Activated CD8-positive, alpha-beta T cell treated with anti-CD3 and anti-CD28 coated beads, Interleukin-2, amount 10 ng/mL, durations not matched to agents 7 days and 5 days (primary cell): ENCODE measurements at regions not wholly inside any gene's neighbourhood (a gene's known extent, or its start where the extent isn't known, plus 50 kb on each side); places are given as distances from the start of the nearest gene placed in this dataset.
"Not testable (repeated sequence)": the region's sequence is repeated elsewhere in the genome, so short reads cannot be mapped to it uniquely, and the experiment has no call there.

Source experiments
- ATAC-seq: fragments of 150-1000 bp; cut with Tn5 transposase; one replicate; pipeline ENCODE4 v1.10.0; 2021; ENCODE audit warnings: moderate library complexity
- CTCF ChIA-PET: fragments of 350-600 bp; sonication (Branson Sonifier 250); formaldehyde crosslinking; loops from one replicate; lab custom pipeline; 2021; ENCODE audit warnings: antibody characterized with exemption; lab: Charles Lee
- POLR2A ChIA-PET: fragments of 350-600 bp; sonication (Branson Sonifier 250); formaldehyde crosslinking; loops from one replicate; lab custom pipeline; 2021; ENCODE audit warnings: antibody characterized with exemption; lab: Charles Lee
- DNase-seq: peaks from one replicate; pipeline ENCODE4 v3.0.0-alpha.2; 2020
- H3K27ac Mint-ChIP-seq: one replicate; pipeline ENCODE4 v1.8.0; 2021; ENCODE audit warnings: mild to moderate bottlenecking, mixed read lengths
- H3K27me3 Mint-ChIP-seq: one replicate; pipeline ENCODE4 v1.8.0; 2021; ENCODE audit warnings: low read depth, mixed read lengths
- H3K36me3 Mint-ChIP-seq: one replicate; pipeline ENCODE4 v1.8.0; 2021; ENCODE audit warnings: low read depth, mixed read lengths
- H3K4me1 Mint-ChIP-seq: one replicate; pipeline ENCODE4 v1.8.0; 2021; ENCODE audit warnings: low read depth, mixed read lengths
- H3K4me3 Mint-ChIP-seq: one replicate; pipeline ENCODE4 v1.8.0; 2021; ENCODE audit warnings: mild to moderate bottlenecking, mixed read lengths
- H3K9me3 Mint-ChIP-seq: one replicate; pipeline ENCODE4 v1.8.0; 2022; ENCODE audit warnings: mixed read lengths; ENCODE audit not compliant: insufficient read depth

GRCh38 chr21:34219334-34220060 is 144.3 kb upstream of the KCNE2 start:
- Mint-ChIP-seq H3K27me3 (no peaks in the 10 kb centered on the region), H3K9me3 (peaks cover 5% of the 10 kb centered on the region), H3K36me3 (peaks cover 5% of the 10 kb centered on the region), H3K4me3 (no peak overlapping the region), H3K4me1 (peaks cover 3% of the 10 kb centered on the region), H3K27ac (no peak overlapping the region)
- DNase-seq (no peak), ATAC-seq (no peak)
- POLR2A ChIA-PET, result no interaction called here
- CTCF ChIA-PET, result interaction anchor here (1.1 to 1.5 kb wide), 3 partner anchors 17 to 296 kb away, joined by 3 to 5 read pairs (median 5); no protein-coding TSS in a partner anchor

DNA sequence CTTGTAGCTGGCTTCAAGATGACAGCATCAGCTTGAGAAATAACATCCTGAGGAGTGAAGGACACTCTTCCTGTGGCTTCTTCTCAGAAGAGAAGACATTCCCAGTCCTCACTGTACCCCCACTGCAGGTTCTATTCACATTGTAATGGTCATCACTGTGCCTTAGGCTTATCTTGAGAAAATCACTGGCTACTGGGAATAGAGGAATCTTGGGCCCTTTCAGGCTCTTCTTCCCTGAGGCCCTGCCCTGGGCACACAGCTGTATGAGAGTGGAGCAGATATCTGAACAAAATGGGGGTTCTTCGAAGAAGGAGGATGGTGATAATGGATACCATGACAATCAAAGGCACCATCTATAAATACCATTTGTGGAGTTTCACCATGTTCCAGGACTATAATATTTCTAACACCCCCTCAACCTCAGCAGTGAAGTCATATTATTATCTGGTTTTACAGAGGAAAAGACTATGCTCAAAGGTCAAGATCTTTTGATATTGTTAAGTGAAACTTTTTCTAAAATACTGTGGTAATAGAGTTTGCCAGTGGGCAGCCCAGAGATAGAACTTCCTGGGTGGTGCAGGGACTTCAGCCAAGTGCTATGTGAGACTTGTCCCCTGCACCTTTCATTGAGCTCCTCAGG is 143.1 kb upstream of the KCNE2 start:
- H3K9me3 Mint-ChIP-seq, result no peaks in the 10 kb centered on the region
- ATAC-seq (no peak), DNase-seq (no peak)
- H3K27me3 Mint-ChIP-seq, result no peaks in the 10 kb centered on the region
- ChIA-PET CTCF (interaction anchor here (1.1 to 1.5 kb wide), 3 partner anchors 18 to 297 kb away, joined by 3 to 5 read pairs (median 5); no protein-coding TSS in a partner anchor), POLR2A (no interaction called here)
- no peak overlapping the region for H3K27ac Mint-ChIP-seq
- no peaks in the 10 kb centered on the region for H3K36me3 Mint-ChIP-seq
- H3K4me1 Mint-ChIP-seq, result peaks cover 3% of the 10 kb centered on the region
- no peak overlapping the region for H3K4me3 Mint-ChIP-seq

DNA sequence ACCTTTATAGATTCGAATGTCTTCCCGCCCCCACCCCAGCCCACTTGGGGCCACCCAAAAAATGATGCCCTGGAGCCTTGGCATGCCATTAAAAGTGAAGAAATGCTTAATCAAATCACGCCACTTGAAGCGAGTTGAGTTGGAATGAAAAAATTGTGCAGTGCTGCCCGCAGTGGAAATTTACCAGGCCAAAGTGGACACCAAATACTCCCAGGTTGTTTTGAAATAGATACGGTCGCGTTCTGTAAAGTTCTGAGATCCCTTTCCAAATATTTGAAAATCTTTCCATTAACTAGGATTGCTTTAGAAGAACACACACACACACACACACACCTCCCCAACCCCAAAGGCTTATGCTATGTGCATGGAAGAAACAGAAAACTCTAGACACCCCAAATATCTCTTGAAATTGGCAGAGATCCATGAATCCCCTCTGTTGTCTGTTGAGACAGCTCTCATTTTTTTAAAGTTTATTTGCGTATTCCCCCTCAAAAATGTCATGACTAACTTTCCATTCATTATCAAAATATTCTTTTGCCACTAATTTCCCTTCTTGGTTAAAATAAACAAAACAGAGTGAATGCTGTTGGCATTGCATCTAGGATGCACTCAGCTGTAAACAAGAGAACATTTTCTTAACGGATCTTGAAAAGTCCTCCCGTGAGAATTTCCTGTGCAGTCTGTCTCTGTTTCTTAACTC is 142.3 kb upstream of the KCNE2 start:
- H3K9me3 Mint-ChIP-seq, result no peaks in the 10 kb centered on the region
- H3K4me1 Mint-ChIP-seq, result peaks cover 3% of the 10 kb centered on the region
- CTCF ChIA-PET, result no interaction called here
- no peaks in the 10 kb centered on the region for H3K27me3 Mint-ChIP-seq
- H3K27ac Mint-ChIP-seq, result no peak overlapping the region
- DNase-seq (no peak), ATAC-seq (no peak)
- POLR2A ChIA-PET, result no interaction called here
- H3K4me3 Mint-ChIP-seq, result no peak overlapping the region
- H3K36me3 Mint-ChIP-seq, result no peaks in the 10 kb centered on the region

DNA sequence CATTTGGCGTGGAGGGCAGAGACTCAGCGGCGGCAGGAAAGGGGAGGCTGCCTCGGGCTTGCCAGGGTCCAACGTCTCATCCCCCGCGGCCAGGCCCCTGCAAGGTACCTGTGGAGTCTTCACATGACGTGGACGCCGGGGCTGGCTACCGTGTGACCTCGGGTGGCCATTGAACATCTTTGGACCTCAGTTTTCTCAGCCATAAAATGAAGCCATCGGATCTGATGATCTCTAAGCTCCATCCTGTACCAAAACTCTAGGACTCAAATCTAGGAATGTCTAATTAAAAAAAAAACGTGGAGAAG is 141.8 kb upstream of the KCNE2 start:
- ATAC-seq, result no peak
- H3K27ac Mint-ChIP-seq, result no peak overlapping the region
- no peaks in the 10 kb centered on the region for H3K9me3 Mint-ChIP-seq
- H3K27me3 Mint-ChIP-seq, result no peaks in the 10 kb centered on the region
- no peak overlapping the region for H3K4me3 Mint-ChIP-seq
- DNase-seq, result no peak
- H3K4me1 Mint-ChIP-seq, result peaks cover 3% of the 10 kb centered on the region
- ChIA-PET CTCF (no interaction called here), POLR2A (no interaction called here)
- no peaks in the 10 kb centered on the region for H3K36me3 Mint-ChIP-seq

DNA sequence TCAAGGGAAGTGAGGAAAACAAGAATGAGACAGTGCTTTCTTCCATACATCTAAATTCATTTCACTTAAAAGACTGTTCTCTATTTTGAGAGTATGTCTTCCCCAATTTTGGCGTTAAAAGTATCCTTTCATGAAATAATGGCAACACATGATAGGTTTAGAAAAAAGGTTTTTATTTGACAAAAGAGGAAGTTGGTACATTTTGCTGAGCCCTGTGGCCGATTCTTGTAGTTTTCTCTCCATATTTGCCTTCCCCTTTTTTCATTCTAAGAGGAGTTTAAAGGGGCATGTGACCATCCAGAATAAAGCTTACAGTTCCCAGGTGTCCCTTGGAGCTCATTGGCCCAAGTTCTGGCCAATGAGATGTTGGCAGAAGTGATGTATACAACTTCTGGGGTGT is 140.4 kb upstream of the KCNE2 start:
- CTCF ChIA-PET, result no interaction called here
- no peak overlapping the region for H3K27ac Mint-ChIP-seq
- H3K27me3 Mint-ChIP-seq, result no peaks in the 10 kb centered on the region
- no peak overlapping the region for H3K4me3 Mint-ChIP-seq
- DNase-seq, result no peak
- no peak for ATAC-seq
- peaks cover 3% of the 10 kb centered on the region for H3K4me1 Mint-ChIP-seq
- H3K9me3 Mint-ChIP-seq, result no peaks in the 10 kb centered on the region
- POLR2A ChIA-PET, result no interaction called here
- no peaks in the 10 kb centered on the region for H3K36me3 Mint-ChIP-seq

- ChIA-PET POLR2A (no interaction called here), CTCF (no interaction called here)
- Mint-ChIP-seq H3K27me3 (no peaks in the 10 kb centered on the region), H3K9me3 (no peaks in the 10 kb centered on the region), H3K36me3 (no peaks in the 10 kb centered on the region), H3K4me3 (no peak overlapping the region), H3K27ac (no peak overlapping the region), H3K4me1 (no peaks in the 10 kb centered on the region)
- ATAC-seq (no peak), DNase-seq (no peak)
Observed at GRCh38 chr21:34227386-34227852, 136.4 kb upstream of the KCNE2 start.

GRCh38 chr21:34228792-34229191 is 135.0 kb upstream of the KCNE2 start:
- no peaks in the 10 kb centered on the region for H3K4me1 Mint-ChIP-seq
- H3K4me3 Mint-ChIP-seq, result no peak overlapping the region
- H3K36me3 Mint-ChIP-seq, result no peaks in the 10 kb centered on the region
- H3K27me3 Mint-ChIP-seq, result no peaks in the 10 kb centered on the region
- CTCF ChIA-PET, result no interaction called here
- DNase-seq, result no peak
- POLR2A ChIA-PET, result no interaction called here
- ATAC-seq, result no peak
- no peaks in the 10 kb centered on the region for H3K9me3 Mint-ChIP-seq
- no peak overlapping the region for H3K27ac Mint-ChIP-seq

- no peaks in the 10 kb centered on the region for H3K27me3 Mint-ChIP-seq
- no peak overlapping the region for H3K4me3 Mint-ChIP-seq
- no peak overlapping the region for H3K27ac Mint-ChIP-seq
- ATAC-seq (no peak), DNase-seq (no peak)
- ChIA-PET POLR2A (no interaction called here), CTCF (no interaction called here)
- no peaks in the 10 kb centered on the region for H3K4me1 Mint-ChIP-seq
- no peaks in the 10 kb centered on the region for H3K36me3 Mint-ChIP-seq
- no peaks in the 10 kb centered on the region for H3K9me3 Mint-ChIP-seq
Observed at GRCh38 chr21:34229353-34229752, 134.5 kb upstream of the KCNE2 start.

DNA sequence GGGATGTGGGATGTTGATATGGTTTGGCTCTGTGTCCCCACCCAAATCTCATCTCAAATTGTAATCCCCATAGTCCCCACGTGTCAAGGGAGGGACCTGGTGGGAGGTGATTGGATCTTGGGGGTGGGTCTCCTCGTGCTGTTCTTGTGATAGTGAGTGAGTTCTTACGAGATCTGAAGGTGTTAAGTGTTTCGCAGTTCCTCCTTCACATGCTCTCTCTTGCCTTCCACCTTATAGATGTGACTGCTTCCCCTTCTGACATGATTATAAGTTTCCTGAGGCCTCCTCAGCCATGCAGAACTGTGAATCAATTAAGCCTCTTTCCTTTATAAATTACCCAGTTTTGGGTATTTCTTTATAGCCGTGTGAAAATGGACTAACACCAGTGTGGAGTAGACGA is 130.1 kb upstream of the KCNE2 start:
- H3K9me3 Mint-ChIP-seq, H3K4me3 Mint-ChIP-seq, H3K4me1 Mint-ChIP-seq, POLR2A ChIA-PET, H3K36me3 Mint-ChIP-seq, ATAC-seq, H3K27ac Mint-ChIP-seq, DNase-seq, H3K27me3 Mint-ChIP-seq: not testable (repeated sequence)
- CTCF ChIA-PET, result interaction anchor here (2.0 to 3.1 kb wide), 2 partner anchors 35 to 310 kb away, joined by 4 to 12 read pairs; no protein-coding TSS in a partner anchor

DNA sequence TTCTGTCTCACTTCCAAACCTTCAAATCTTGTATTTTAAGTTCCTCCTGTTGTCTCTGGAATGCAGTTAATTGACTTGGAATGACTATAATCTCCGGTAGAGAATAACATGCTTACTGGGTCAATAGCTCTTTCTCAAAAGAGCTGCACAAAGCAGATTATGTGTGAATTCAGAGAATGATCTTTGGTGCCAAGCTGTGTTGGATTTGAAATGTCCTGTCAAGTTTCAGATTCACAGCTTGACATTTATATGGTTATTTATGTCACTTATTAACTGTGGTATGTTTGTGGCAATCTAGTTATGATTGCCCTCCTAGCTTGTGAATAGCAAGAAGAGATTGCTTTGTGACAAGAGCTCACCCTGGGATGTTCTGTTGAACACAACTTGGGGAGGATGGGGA is 128.3 kb upstream of the KCNE2 start:
- no peak overlapping the region for H3K4me3 Mint-ChIP-seq
- no peaks in the 10 kb centered on the region for H3K4me1 Mint-ChIP-seq
- no peak overlapping the region for H3K27ac Mint-ChIP-seq
- ATAC-seq (no peak), DNase-seq (no peak)
- H3K9me3 Mint-ChIP-seq, result peaks cover 8% of the 10 kb centered on the region
- H3K27me3 Mint-ChIP-seq, result peaks cover 2% of the 10 kb centered on the region
- CTCF ChIA-PET, result interaction anchor here (0.9 to 1.0 kb wide), 3 partner anchors 8 to 332 kb away, joined by 3 read pairs; no protein-coding TSS in a partner anchor
- no peaks in the 10 kb centered on the region for H3K36me3 Mint-ChIP-seq
- POLR2A ChIA-PET, result interaction anchor here (0.6 kb wide), 1 partner anchor 472 kb away, joined by 3 read pairs; no protein-coding TSS in a partner anchor

DNA sequence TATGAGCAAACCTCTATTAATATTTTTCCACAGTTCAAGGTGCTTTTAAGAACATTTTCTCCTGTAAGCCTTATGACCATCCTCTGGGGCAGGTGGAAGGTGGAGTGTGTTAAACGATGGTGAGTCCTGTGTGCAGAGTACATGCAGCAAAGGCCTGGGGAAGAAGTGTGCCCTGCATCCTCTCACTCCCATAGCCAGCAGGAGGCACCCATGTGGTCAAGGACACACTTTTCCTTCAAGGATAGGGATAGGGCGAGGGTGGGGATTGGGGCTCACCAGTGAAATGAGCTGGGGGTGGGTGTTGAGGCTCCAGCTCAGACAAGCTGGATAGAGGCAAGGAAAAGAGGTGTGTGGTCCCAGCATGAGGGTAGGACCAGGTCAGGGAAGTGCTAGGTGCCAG is 120.8 kb upstream of the KCNE2 start:
- CTCF ChIA-PET, result no interaction called here
- H3K4me3 Mint-ChIP-seq, result no peak overlapping the region
- H3K27ac Mint-ChIP-seq, result no peak overlapping the region
- ATAC-seq (no peak), DNase-seq (no peak)
- H3K9me3 Mint-ChIP-seq, result no peaks in the 10 kb centered on the region
- no peaks in the 10 kb centered on the region for H3K27me3 Mint-ChIP-seq
- peaks cover 4% of the 10 kb centered on the region for H3K4me1 Mint-ChIP-seq
- POLR2A ChIA-PET, result no interaction called here
- no peaks in the 10 kb centered on the region for H3K36me3 Mint-ChIP-seq

DNA sequence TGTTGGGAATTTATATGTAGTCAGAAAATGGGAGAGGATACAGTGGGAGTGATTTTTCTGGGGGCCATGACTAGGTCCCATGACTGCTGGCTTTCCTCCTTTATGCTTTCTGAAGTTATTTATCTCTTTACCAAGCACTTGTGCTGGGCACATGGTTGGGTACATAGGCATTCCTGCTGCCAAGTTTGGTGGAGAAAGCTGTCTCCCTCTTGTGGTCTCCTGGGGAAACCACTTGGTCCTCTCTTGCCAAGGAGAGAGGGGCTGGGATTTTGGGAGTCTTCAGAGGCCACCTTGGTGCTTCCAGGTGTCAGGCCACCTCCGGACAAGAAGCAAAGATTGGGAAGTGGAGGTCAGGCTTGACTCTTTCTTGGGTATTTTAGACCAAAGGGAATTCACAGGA is 120.2 kb upstream of the KCNE2 start:
- H3K36me3 Mint-ChIP-seq, result no peaks in the 10 kb centered on the region

More for the DNA sequence above, 120.2 kb upstream of the KCNE2 start:
- Mint-ChIP-seq H3K9me3 (no peaks in the 10 kb centered on the region), H3K4me3 (no peak overlapping the region), H3K4me1 (peaks cover 4% of the 10 kb centered on the region), H3K27ac (no peak overlapping the region), H3K27me3 (no peaks in the 10 kb centered on the region)
- ChIA-PET POLR2A (no interaction called here), CTCF (interaction anchor here (1.0 to 2.0 kb wide), 2 partner anchors 9 to 320 kb away, joined by 3 to 9 read pairs; no protein-coding TSS in a partner anchor)
- peak; percentile 28 for DNase-seq
- ATAC-seq, result no peak
